ENCODE measurements at regions not wholly inside any gene's neighbourhood (a gene's known extent, or its start where the extent isn't known, plus 50 kb on each side); places are given as distances from the start of the nearest gene placed in this dataset.

DNA sequence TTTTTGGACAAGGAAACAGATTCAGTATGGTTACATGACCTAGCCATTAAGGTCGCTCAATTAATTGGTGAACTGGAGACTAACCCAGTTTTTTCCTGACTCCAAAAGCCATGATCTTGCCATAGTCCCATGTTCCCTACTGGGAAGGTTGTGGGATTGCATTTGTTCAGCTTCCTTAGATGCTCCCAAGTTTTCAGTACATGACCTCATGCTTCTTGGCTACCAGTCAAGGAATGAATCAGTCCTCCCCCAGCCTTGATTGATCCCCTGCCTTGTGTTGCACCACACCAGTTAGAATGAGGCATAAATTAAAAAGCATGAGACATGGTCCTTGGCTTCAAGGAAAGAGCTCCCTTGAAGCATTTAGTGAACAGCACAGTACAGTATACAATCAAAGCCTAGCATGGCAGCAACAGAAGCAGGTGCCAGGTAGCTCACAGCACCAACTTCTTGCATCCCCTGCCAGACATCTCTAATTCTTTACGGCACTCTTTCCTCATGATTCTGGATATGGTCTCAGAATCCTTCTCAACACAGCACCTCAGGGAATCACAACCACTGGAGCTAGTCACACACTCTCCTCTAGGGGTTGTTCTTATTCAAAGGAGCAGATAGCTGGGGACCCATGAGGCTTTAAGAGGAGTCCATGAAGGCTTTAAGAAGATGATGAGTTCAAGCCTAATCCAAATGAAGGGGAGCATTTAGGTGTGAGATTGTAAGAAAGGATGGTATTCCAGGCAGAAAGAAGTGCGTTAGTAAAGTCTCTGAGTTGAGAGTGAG, 295.5 kb upstream of the CLINT1 start:
- Histone ChIP-seq H3K9me3 (replicated peaks) (peaks cover 5% of the 10 kb centered on the region), H3K36me3 (no peaks in the 10 kb centered on the region), H3K4me3 (no peak overlapping the region), H3K27me3 (ENCODE audit: low read depth) (peaks cover 18% of the 10 kb centered on the region), H3K27ac (replicated peaks) (peak overlapping the region; percentile 19), H3K4me1 (peaks cover 10% of the 10 kb centered on the region)
- no peak for DNase-seq
- no peak for TF ChIP-seq CTCF (IDR thresholded peaks at IDR 0.05; ENCODE audit: borderline replicate concordance)
- intact Hi-C loops (cut with micrococcal nuclease): no loop called here

- H3K36me3 ChIP-seq: no peaks in the 10 kb centered on the region
- no peak for DNase-seq
- TF ChIP-seq CTCF (IDR thresholded peaks at IDR 0.05; ENCODE audit: borderline replicate concordance): no peak
- intact Hi-C loops (cut with micrococcal nuclease): no loop called here
- H3K27ac ChIP-seq (replicated peaks): no peak overlapping the region
- H3K9me3 ChIP-seq (replicated peaks): peaks cover 5% of the 10 kb centered on the region
- peaks cover 18% of the 10 kb centered on the region for H3K27me3 ChIP-seq (ENCODE audit: low read depth)
- H3K4me1 ChIP-seq: peaks cover 10% of the 10 kb centered on the region
- H3K4me3 ChIP-seq: no peak overlapping the region
Measured at GRCh38 chr5:158153508-158153907, 294.6 kb upstream of the CLINT1 start.

- Histone ChIP-seq H3K36me3 (no peaks in the 10 kb centered on the region), H3K27me3 (ENCODE audit: low read depth) (peaks cover 18% of the 10 kb centered on the region), H3K27ac (replicated peaks) (no peak overlapping the region), H3K4me1 (peaks cover 10% of the 10 kb centered on the region), H3K4me3 (no peak overlapping the region), H3K9me3 (replicated peaks) (peaks cover 5% of the 10 kb centered on the region)
- DNase-seq: no peak
- intact Hi-C loops (cut with micrococcal nuclease): no loop called here
- TF ChIP-seq CTCF (IDR thresholded peaks at IDR 0.05; ENCODE audit: borderline replicate concordance): no peak
Measured at GRCh38 chr5:158152136-158152535, 293.2 kb upstream of the CLINT1 start.

DNA sequence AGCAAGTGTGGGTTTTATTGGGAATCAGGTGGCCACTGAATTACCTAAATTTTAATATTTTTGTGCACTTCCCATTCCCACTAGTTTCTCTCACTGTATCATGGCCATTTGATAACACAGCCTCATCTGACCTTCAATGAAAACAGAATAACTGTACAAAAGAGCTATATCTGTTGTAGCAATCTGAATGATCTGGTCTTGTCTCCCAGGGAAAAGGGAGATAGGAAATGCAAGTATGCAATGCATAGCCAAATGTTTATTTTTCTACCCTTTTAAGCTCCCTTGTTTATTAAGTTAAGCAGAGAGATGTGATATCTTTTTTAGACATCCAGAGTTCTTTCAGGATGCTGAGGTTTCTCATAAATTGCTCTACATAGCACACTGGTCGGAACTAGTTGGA, 288.3 kb upstream of the CLINT1 start:
- H3K4me3 ChIP-seq: no peak overlapping the region
- no peak for DNase-seq
- TF ChIP-seq CTCF (IDR thresholded peaks at IDR 0.05; ENCODE audit: borderline replicate concordance): no peak
- H3K36me3 ChIP-seq: no peaks in the 10 kb centered on the region
- no peaks in the 10 kb centered on the region for H3K4me1 ChIP-seq
- intact Hi-C loops (cut with micrococcal nuclease): no loop called here
- H3K9me3 ChIP-seq (replicated peaks): no peaks in the 10 kb centered on the region
- H3K27me3 ChIP-seq (ENCODE audit: low read depth): peaks cover 2% of the 10 kb centered on the region
- H3K27ac ChIP-seq (replicated peaks): no peak overlapping the region

GRCh38 chr5:158145827-158146226, 286.9 kb upstream of the CLINT1 start:
- no peak for TF ChIP-seq CTCF (IDR thresholded peaks at IDR 0.05; ENCODE audit: borderline replicate concordance)
- intact Hi-C loops (cut with micrococcal nuclease): no loop called here
- no peaks in the 10 kb centered on the region for H3K9me3 ChIP-seq (replicated peaks)
- H3K4me3 ChIP-seq: no peak overlapping the region
- H3K27ac ChIP-seq (replicated peaks): no peak overlapping the region
- H3K36me3 ChIP-seq: no peaks in the 10 kb centered on the region
- no peaks in the 10 kb centered on the region for H3K4me1 ChIP-seq
- H3K27me3 ChIP-seq (ENCODE audit: low read depth): no peaks in the 10 kb centered on the region
- DNase-seq: no peak

Measured in left ventricle myocardium inferior (tissue), 1 donor.